Activated CD4-positive, alpha-beta memory T cell treated with anti-CD3 and anti-CD28 coated beads for 36 hours (primary cell): ENCODE measurements at regions not wholly inside any gene's neighbourhood (a gene's known extent, or its start where the extent isn't known, plus 50 kb on each side); places are given as distances from the start of the nearest gene placed in this dataset.
A peak's percentile ranks its signal among the peaks of the same experiment; 100 is the strongest.

Experiments
- CTCF ChIA-PET: fragments of 350-600 bp; sonication (Branson Sonifier 250); formaldehyde crosslinking; loops from one replicate; lab custom pipeline; 2021; ENCODE audit warnings: antibody characterized with exemption, inconsistent platforms; lab: Charles Lee
- POLR2A ChIA-PET: fragments of 350-600 bp; sonication (Branson Sonifier 250); formaldehyde crosslinking; loops from one replicate; lab custom pipeline; 2021; ENCODE audit warnings: antibody characterized with exemption; lab: Charles Lee
- DNase-seq: peaks from one replicate; pipeline ENCODE4 v3.0.0-alpha.2; 2020
- H3K27ac Mint-ChIP-seq: one replicate; pipeline ENCODE4 v1.8.0; 2021; ENCODE audit warnings: mixed read lengths
- H3K27me3 Mint-ChIP-seq: one replicate; pipeline ENCODE4 v1.8.0; 2021; ENCODE audit warnings: mixed read lengths
- H3K36me3 Mint-ChIP-seq: one replicate; pipeline ENCODE4 v1.8.0; 2021; ENCODE audit warnings: mixed read lengths
- H3K4me1 Mint-ChIP-seq: one replicate; pipeline ENCODE4 v1.8.0; 2021; ENCODE audit warnings: low read depth, mixed read lengths
- H3K4me3 Mint-ChIP-seq: one replicate; pipeline ENCODE4 v1.8.0; 2021; ENCODE audit warnings: mild to moderate bottlenecking, mixed read lengths
- H3K9me3 Mint-ChIP-seq: one replicate; pipeline ENCODE4 v1.8.0; 2021; ENCODE audit warnings: mixed read lengths
- intact Hi-C: fragments of 100-400 bp; cut with micrococcal nuclease; formaldehyde crosslinking; loops from one replicate; pipeline ENCODE4 v1.15.1; 2023

DNA sequence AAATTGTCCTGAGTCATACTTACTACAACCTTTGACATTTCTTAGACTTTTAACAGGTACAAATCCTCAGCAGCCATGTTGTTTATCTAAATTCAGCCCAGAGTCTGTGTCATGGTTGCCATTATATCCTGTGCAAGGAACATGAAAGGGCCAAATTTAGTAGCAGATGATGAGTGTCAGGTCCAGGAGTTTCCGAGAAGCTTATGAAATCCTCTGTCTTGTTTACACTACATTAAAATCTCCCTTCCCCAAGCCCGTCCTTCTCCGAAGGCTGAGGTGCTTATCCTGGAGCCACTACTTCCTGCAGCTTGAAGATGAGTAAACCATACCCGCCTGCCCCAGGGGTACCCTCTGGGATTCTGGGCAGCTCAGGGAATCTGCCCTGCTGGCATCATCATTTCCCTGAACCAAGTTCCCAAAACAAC is 102.6 kb upstream of the SERP2 start:
- ChIA-PET POLR2A (no interaction called here), CTCF (no interaction called here)
- H3K9me3 Mint-ChIP-seq, result no peaks in the 10 kb centered on the region
- H3K27ac Mint-ChIP-seq, result no peak overlapping the region
- peaks cover 24% of the 10 kb centered on the region for H3K4me1 Mint-ChIP-seq
- peaks cover 6% of the 10 kb centered on the region for H3K36me3 Mint-ChIP-seq
- peaks cover 14% of the 10 kb centered on the region for H3K27me3 Mint-ChIP-seq
- no peak for DNase-seq
- intact Hi-C loops, result loop anchor here (5.0 kb wide), 1 partner anchor 41 kb away; no protein-coding TSS in a partner anchor
- H3K4me3 Mint-ChIP-seq, result no peak overlapping the region

DNA sequence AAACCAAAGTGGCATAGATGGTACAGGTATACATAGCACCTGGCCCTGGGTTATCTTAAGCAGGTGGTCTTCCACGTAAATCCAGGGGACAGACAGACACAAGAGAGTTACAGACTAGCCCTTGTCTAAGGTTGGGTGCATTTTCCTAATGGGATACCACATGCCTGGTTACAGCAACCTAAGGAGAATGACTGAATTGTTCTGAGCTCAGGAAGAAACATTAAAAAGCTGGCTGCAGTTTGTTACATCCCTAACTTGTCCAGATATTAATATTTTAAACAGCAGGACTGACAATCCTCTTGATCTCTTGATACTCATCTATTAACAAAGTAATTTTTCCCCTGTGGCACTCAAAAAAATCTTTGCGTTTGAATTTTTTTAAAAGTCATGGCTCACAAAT is 102.2 kb upstream of the SERP2 start:
- CTCF ChIA-PET, result no interaction called here
- Mint-ChIP-seq H3K36me3 (peaks cover 6% of the 10 kb centered on the region), H3K9me3 (no peaks in the 10 kb centered on the region), H3K27me3 (peaks cover 14% of the 10 kb centered on the region), H3K4me3 (no peak overlapping the region), H3K27ac (no peak overlapping the region), H3K4me1 (peaks cover 24% of the 10 kb centered on the region)
- DNase-seq, result no peak
- intact Hi-C loops, result loop anchor here (5.0 kb wide), 1 partner anchor 41 kb away; no protein-coding TSS in a partner anchor
- POLR2A ChIA-PET, result no interaction called here

DNA sequence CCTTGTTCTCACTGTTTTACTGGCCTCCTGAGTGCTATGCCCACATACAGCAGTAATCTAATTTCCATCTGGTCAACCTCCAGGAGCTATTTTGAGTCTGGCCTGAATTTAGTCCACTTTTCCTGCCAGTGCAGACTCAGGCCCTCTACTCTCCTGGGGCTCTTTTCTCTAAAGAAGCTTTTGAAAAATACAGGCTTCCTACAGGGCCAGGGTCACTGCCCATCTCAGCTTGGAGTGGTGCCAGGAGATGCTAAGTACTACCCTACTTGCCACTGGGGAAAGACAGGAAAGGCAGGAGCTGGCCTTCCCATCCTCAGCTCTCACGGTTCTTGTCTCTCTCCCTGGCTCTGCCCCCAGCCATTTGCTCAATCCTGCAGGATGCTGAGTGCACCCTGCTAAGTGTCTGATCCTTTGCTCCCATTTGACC is 101.7 kb upstream of the SERP2 start:
- Mint-ChIP-seq H3K27ac (no peak overlapping the region), H3K4me3 (no peak overlapping the region), H3K27me3 (peaks cover 14% of the 10 kb centered on the region), H3K9me3 (no peaks in the 10 kb centered on the region), H3K36me3 (peaks cover 6% of the 10 kb centered on the region), H3K4me1 (peaks cover 24% of the 10 kb centered on the region)
- no peak for DNase-seq
- CTCF ChIA-PET, result no interaction called here
- POLR2A ChIA-PET, result no interaction called here
- intact Hi-C loops, result loop anchor here (5.0 kb wide), 1 partner anchor 40 kb away; no protein-coding TSS in a partner anchor

DNA sequence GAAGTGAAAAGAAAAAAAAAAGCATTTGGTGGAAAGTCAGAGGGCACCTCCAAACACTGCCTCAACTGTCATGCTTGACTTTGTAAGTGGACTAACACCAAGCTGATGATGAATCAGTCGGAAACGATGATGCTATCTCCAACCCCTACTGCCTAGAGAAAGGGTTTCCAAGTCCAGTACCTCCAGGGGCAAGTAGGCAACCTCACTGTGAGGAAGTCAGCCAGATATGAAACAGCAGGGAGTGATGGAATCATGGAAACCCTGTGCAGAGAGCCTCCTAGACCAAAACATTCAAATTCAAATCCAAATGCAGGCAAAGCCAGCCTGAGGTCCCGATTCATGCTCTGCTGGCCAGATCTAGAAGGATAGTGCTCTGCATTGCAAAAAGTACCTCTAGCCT is 100.9 kb upstream of the SERP2 start:
- Mint-ChIP-seq H3K4me3 (no peak overlapping the region), H3K36me3 (peaks cover 6% of the 10 kb centered on the region), H3K27ac (no peak overlapping the region), H3K9me3 (no peaks in the 10 kb centered on the region), H3K4me1 (peaks cover 24% of the 10 kb centered on the region), H3K27me3 (peaks cover 8% of the 10 kb centered on the region)
- intact Hi-C loops, result loop anchor here (5.0 kb wide), 1 partner anchor 40 kb away; no protein-coding TSS in a partner anchor
- POLR2A ChIA-PET, result no interaction called here
- CTCF ChIA-PET, result no interaction called here
- DNase-seq, result no peak

DNA sequence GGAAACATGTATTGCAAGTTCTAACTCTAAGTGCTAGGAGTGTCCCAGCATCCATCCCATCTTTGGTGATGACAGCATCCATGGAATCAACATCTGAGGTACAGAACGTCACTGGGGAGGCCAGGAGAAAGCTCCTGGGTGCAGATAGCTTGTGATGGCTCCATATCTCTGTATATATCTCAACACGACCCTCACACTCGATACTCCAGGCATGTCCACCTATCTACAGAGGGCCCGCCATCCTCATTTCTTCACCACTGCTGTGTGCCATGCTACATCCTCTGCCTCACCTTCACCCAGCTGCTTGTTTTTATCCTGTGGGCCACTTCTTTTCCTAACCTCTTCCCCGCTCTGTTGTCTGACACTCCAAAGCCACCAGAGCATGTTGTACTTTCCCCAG is 100.4 kb upstream of the SERP2 start:
- intact Hi-C loops, result loop anchor here (5.0 kb wide), 1 partner anchor 39 kb away; no protein-coding TSS in a partner anchor
- Mint-ChIP-seq H3K4me3 (no peak overlapping the region), H3K36me3 (peaks cover 6% of the 10 kb centered on the region), H3K9me3 (no peaks in the 10 kb centered on the region), H3K27ac (no peak overlapping the region), H3K27me3 (peaks cover 4% of the 10 kb centered on the region), H3K4me1 (peaks cover 26% of the 10 kb centered on the region)
- ChIA-PET POLR2A (interaction anchor here (1.1 kb wide), 1 partner anchor 14 kb away, joined by 5 read pairs; no protein-coding TSS in a partner anchor), CTCF (interaction anchor here (1.0 kb wide), 1 partner anchor 164 kb away, joined by 3 read pairs; no protein-coding TSS in a partner anchor)
- no peak for DNase-seq

DNA sequence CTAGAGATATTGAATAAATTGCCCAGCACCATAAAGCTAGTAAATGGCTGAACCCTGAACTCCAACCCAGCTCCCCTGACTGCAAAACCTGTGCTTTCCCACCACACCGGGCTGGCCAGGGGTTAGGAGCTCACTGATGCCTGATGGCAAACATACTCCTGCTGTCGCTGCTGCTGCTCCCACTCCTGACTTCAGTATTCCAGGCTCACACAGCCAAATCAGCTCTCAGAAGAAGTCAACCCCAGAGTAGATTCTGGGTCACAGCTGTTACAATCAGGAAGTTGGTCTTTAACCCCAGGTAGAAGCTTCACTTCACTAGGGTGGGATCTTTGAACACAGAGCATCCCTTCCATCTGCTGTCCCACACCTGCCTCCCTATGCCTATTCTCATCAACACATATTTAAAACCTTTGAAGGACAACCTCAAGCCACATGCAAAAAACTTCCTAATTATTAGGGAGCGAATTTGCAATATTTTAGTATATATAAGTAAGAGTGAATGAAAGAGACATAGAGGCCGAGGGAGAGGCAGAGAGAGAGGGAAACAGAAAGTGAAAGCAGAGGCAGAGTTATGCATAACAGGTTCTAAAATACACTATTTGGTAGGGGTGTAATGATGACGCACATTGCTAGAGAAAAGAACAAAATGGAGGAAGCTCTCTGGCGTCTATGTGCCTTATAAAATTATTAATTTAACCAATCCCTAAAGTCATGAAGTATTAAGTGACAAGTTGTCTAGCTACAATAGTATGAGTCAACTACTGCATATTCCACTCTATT is 99.4 kb upstream of the SERP2 start:
- ChIA-PET CTCF (interaction anchor here (0.5 to 1.0 kb wide), 3 partner anchors 31 to 223 kb away, joined by 3 read pairs; no protein-coding TSS in a partner anchor), POLR2A (interaction anchor here (1.1 kb wide), 1 partner anchor 15 kb away, joined by 5 read pairs; no protein-coding TSS in a partner anchor)
- peaks cover 30% of the 10 kb centered on the region for H3K4me1 Mint-ChIP-seq
- H3K4me3 Mint-ChIP-seq, result peak overlapping the region; percentile 63
- no peaks in the 10 kb centered on the region for H3K9me3 Mint-ChIP-seq
- H3K27me3 Mint-ChIP-seq, result peaks cover 3% of the 10 kb centered on the region
- peaks cover 9% of the 10 kb centered on the region for H3K36me3 Mint-ChIP-seq
- DNase-seq, result peak; percentile 19
- intact Hi-C loops, result loop anchor here (1.0 to 5.0 kb wide), 3 partner anchors 15 to 161 kb away; no protein-coding TSS in a partner anchor
- peak overlapping the region; percentile 82 for H3K27ac Mint-ChIP-seq

DNA sequence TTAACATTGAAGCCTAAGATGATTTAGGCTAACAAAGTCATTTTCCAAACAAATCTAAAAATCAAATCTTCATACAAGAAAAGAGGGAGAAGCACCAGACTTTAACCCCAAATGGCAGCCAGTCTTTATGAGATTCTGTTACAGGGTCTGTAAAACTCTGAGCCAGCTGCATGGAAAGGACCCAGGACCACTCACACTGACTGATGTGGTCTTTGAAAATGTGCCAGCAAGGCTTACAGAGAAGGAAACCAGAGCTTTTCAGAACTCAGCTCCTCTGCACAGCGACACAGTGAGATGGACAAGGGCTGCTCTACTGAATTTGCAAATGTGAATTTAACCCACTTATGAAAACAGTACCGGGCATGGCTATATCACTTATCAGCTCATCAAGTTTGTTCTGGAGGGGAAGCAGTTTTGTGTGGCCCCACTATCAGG is 98.8 kb upstream of the SERP2 start:
- peak; percentile 15 for DNase-seq
- POLR2A ChIA-PET, result no interaction called here

DNA sequence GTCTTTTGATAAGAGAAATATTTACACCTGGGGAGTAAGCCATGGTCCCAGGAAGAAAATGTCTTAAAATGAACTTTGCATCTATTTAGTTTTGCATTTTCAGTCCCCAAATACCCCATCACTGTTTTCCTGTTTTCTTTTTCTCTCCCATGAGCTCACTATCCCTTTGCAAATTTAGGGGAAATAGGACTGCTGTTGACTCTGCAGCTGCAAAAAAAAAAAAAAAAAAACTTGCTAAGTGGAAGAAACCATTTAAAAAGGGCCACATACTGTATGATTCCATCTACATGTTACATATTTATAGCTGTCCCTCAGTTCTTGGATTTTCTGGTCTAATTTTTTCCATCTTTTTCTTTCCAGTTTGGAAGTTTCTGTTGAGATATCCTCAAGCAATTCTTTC is 98.2 kb upstream of the SERP2 start:
- CTCF ChIA-PET, result no interaction called here
- H3K27ac Mint-ChIP-seq, result no peak overlapping the region
- intact Hi-C loops, result no loop called here
- no peaks in the 10 kb centered on the region for H3K9me3 Mint-ChIP-seq
- POLR2A ChIA-PET, result no interaction called here
- DNase-seq, result no peak
- H3K36me3 Mint-ChIP-seq, result peaks cover 9% of the 10 kb centered on the region
- peaks cover 5% of the 10 kb centered on the region for H3K27me3 Mint-ChIP-seq
- no peak overlapping the region for H3K4me3 Mint-ChIP-seq
- peaks cover 30% of the 10 kb centered on the region for H3K4me1 Mint-ChIP-seq

More for the DNA sequence above, 98.8 kb upstream of the SERP2 start:
- peaks cover 30% of the 10 kb centered on the region for H3K4me1 Mint-ChIP-seq
- peak overlapping the region; percentile 63 for H3K4me3 Mint-ChIP-seq
- intact Hi-C loops, result loop anchor here (1.0 to 5.0 kb wide), 3 partner anchors 15 to 161 kb away; no protein-coding TSS in a partner anchor
- H3K9me3 Mint-ChIP-seq, result no peaks in the 10 kb centered on the region
- H3K36me3 Mint-ChIP-seq, result peaks cover 9% of the 10 kb centered on the region
- peak overlapping the region; percentile 82 for H3K27ac Mint-ChIP-seq
- H3K27me3 Mint-ChIP-seq, result peaks cover 3% of the 10 kb centered on the region
- CTCF ChIA-PET, result interaction anchor here (0.6 kb wide), 1 partner anchor 31 kb away, joined by 3 read pairs; no protein-coding TSS in a partner anchor

DNA sequence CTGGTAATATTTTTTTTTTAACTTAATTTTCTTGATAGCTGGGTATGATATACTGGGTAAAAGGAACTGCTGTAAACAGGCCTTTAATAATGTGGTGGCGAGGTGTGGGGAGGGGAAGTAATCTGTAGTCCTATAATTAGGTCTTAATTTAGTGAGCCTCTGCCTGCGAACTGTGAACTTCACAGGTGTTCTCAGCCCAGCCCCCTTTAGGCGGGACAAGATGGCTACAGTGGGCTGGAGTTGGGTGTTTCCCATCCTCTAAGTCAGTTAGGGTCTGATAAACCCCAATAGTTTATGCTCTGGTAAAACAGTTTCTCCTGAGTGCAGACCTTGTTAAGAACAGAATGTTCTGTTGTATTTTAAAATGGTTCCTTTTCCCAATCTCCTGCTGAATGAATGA is 97.6 kb upstream of the SERP2 start:
- intact Hi-C loops, result no loop called here
- POLR2A ChIA-PET, result no interaction called here

DNA sequence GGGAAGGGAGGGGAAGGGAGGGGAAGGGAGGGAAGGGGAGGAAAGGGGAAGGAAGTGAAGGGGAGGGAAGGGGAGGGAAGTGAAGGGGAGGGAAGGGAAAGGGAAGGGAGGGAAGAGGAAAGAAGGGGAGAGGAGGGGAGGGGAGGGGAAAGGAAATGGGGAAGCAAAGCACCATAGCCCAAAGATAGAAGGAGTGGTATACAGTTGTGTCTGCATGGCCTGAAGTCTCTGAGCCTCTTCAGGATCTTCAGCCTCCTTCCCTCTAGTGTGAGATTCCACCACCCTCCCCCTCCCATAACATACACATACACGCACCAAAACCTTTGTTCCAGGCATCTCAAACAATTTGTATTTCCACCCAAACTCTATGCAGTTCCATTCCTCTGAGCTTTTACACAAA is 96.2 kb upstream of the SERP2 start:
- DNase-seq, result no peak
- H3K4me1 Mint-ChIP-seq, result peaks cover 27% of the 10 kb centered on the region
- peaks cover 12% of the 10 kb centered on the region for H3K27me3 Mint-ChIP-seq
- H3K36me3 Mint-ChIP-seq, result peaks cover 9% of the 10 kb centered on the region
- ChIA-PET CTCF (no interaction called here), POLR2A (no interaction called here)
- H3K9me3 Mint-ChIP-seq, result no peaks in the 10 kb centered on the region
- no peak overlapping the region for H3K27ac Mint-ChIP-seq
- intact Hi-C loops, result no loop called here
- H3K4me3 Mint-ChIP-seq, result no peak overlapping the region

More for the DNA sequence above, 97.6 kb upstream of the SERP2 start:
- Mint-ChIP-seq H3K27me3 (peaks cover 6% of the 10 kb centered on the region), H3K36me3 (peaks cover 9% of the 10 kb centered on the region), H3K9me3 (no peaks in the 10 kb centered on the region), H3K4me3 (no peak overlapping the region), H3K4me1 (peaks cover 30% of the 10 kb centered on the region), H3K27ac (no peak overlapping the region)
- no peak for DNase-seq
- CTCF ChIA-PET, result no interaction called here

DNA sequence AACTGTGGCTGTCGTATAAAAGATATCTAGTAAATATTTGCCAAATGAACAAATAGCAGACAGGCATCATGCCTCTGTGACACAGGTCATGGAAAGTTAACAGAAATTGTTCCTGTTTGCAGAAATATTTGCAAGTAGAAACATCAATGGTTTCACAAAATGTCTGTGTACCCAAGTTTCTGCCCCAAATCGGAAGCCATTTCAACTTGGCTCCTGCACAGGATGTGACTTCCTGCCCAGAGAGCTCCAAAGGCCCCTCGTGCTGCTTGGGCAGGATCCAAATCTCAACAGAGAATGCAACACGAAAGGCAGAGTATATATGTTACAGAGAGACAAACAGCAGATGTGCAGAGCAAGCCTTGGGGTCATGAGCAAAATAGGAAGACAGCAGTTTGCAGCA is 95.5 kb upstream of the SERP2 start:
- Mint-ChIP-seq H3K36me3 (peaks cover 9% of the 10 kb centered on the region), H3K4me3 (no peak overlapping the region), H3K4me1 (peaks cover 27% of the 10 kb centered on the region), H3K27ac (no peak overlapping the region), H3K9me3 (no peaks in the 10 kb centered on the region), H3K27me3 (peaks cover 18% of the 10 kb centered on the region)
- CTCF ChIA-PET, result no interaction called here
- POLR2A ChIA-PET, result no interaction called here
- no peak for DNase-seq
- intact Hi-C loops, result no loop called here

DNA sequence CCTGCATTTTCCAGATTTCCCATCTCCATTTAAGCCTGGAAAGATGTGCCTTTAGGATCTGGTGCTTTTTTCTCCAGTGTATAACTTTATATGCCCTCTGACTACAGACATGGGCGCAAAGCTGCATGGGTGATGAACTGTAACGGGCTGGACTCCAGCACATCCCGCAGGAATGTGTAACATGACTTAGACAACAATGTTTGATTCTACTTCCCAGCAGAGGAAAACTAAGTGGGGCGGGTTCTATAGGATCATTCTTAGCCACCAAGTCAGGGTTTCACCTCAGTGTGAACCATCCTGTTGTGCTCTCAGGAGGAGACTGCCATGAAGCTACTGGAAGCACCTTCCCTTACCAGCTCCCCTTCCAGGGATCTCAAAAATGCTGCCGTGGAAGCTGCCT is 93.2 kb upstream of the SERP2 start:
- no peak overlapping the region for H3K27ac Mint-ChIP-seq
- no peak for DNase-seq
- ChIA-PET CTCF (no interaction called here), POLR2A (no interaction called here)
- peaks cover 28% of the 10 kb centered on the region for H3K27me3 Mint-ChIP-seq
- intact Hi-C loops, result no loop called here
- no peaks in the 10 kb centered on the region for H3K9me3 Mint-ChIP-seq
- H3K4me3 Mint-ChIP-seq, result no peak overlapping the region
- peaks cover 10% of the 10 kb centered on the region for H3K4me1 Mint-ChIP-seq
- peaks cover 6% of the 10 kb centered on the region for H3K36me3 Mint-ChIP-seq
